ENCODE measurements at regions not wholly inside any gene's neighbourhood (a gene's known extent, or its start where the extent isn't known, plus 50 kb on each side); places are given as distances from the start of the nearest gene placed in this dataset.

- no peaks in the 10 kb centered on the region for H3K36me3 ChIP-seq (ENCODE audit: insufficient read depth)
These were observed 263.8 kb upstream of the FAT3 start for GRCh38 chr11:91960770-91961169.

GRCh38 chr11:91959411-91959810 lies 265.2 kb upstream of the FAT3 start:
- H3K36me3 ChIP-seq (ENCODE audit: insufficient read depth) = no peaks in the 10 kb centered on the region
- no peak overlapping the region for H3K4me3 ChIP-seq (IDR thresholded peaks at IDR 0.05; ENCODE audit: insufficient read depth, low read depth, low read length)
- H3K27me3 ChIP-seq (ENCODE audit: insufficient read depth, low read depth) = no peaks in the 10 kb centered on the region
- H4K20me1 ChIP-seq (ENCODE audit: insufficient read depth) = no peaks in the 10 kb centered on the region
- TF ChIP-seq, protein P1, sequence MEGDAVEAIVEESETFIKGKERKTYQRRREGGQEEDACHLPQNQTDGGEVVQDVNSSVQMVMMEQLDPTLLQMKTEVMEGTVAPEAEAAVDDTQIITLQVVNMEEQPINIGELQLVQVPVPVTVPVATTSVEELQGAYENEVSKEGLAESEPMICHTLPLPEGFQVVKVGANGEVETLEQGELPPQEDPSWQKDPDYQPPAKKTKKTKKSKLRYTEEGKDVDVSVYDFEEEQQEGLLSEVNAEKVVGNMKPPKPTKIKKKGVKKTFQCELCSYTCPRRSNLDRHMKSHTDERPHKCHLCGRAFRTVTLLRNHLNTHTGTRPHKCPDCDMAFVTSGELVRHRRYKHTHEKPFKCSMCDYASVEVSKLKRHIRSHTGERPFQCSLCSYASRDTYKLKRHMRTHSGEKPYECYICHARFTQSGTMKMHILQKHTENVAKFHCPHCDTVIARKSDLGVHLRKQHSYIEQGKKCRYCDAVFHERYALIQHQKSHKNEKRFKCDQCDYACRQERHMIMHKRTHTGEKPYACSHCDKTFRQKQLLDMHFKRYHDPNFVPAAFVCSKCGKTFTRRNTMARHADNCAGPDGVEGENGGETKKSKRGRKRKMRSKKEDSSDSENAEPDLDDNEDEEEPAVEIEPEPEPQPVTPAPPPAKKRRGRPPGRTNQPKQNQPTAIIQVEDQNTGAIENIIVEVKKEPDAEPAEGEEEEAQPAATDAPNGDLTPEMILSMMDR (conservative IDR thresholded peaks at IDR 0.05; ENCODE audit: low read depth, low read length) = no peak
- H3K4me1 ChIP-seq (ENCODE audit: low read depth, poor library complexity, severe bottlenecking) = no peaks in the 10 kb centered on the region
- H3K79me2 ChIP-seq (ENCODE audit: insufficient read depth, low read depth) = no peaks in the 10 kb centered on the region
- H2AFZ ChIP-seq (ENCODE audit: low read depth) = no peak overlapping the region
- H3K27ac ChIP-seq = no peak overlapping the region
- H3K9ac ChIP-seq = no peak overlapping the region
- H3K4me2 ChIP-seq = no peak overlapping the region

More at GRCh38 chr11:91960770-91961169, 263.8 kb upstream of the FAT3 start:
- Histone ChIP-seq H3K4me2 (no peak overlapping the region), H3K9ac (no peak overlapping the region), H3K79me2 (ENCODE audit: insufficient read depth, low read depth) (no peaks in the 10 kb centered on the region), H3K4me1 (ENCODE audit: low read depth, poor library complexity, severe bottlenecking) (no peaks in the 10 kb centered on the region), H2AFZ (ENCODE audit: low read depth) (no peak overlapping the region), H4K20me1 (ENCODE audit: insufficient read depth) (no peaks in the 10 kb centered on the region), H3K27ac (no peak overlapping the region), H3K27me3 (ENCODE audit: insufficient read depth, low read depth) (no peaks in the 10 kb centered on the region), H3K4me3 (IDR thresholded peaks at IDR 0.05; ENCODE audit: insufficient read depth, low read depth, low read length) (no peak overlapping the region)
- TF ChIP-seq, protein P1 (conservative IDR thresholded peaks at IDR 0.05; ENCODE audit: low read depth, low read length) = no peak

- no peak overlapping the region for H3K27ac ChIP-seq
- no peaks in the 10 kb centered on the region for H4K20me1 ChIP-seq (ENCODE audit: insufficient read depth)
- H2AFZ ChIP-seq (ENCODE audit: low read depth) = no peak overlapping the region
- H3K79me2 ChIP-seq (ENCODE audit: insufficient read depth, low read depth) = no peaks in the 10 kb centered on the region
- no peaks in the 10 kb centered on the region for H3K27me3 ChIP-seq (ENCODE audit: insufficient read depth, low read depth)
- H3K9ac ChIP-seq = no peak overlapping the region
- no peak overlapping the region for H3K4me3 ChIP-seq (IDR thresholded peaks at IDR 0.05; ENCODE audit: insufficient read depth, low read depth, low read length)
- no peaks in the 10 kb centered on the region for H3K36me3 ChIP-seq (ENCODE audit: insufficient read depth)
- no peaks in the 10 kb centered on the region for H3K4me1 ChIP-seq (ENCODE audit: low read depth, poor library complexity, severe bottlenecking)
- TF ChIP-seq, protein P1 (conservative IDR thresholded peaks at IDR 0.05; ENCODE audit: low read depth, low read length) = no peak
- no peak overlapping the region for H3K4me2 ChIP-seq
These were observed 267.9 kb upstream of the FAT3 start for GRCh38 chr11:91956711-91957110.

DNA sequence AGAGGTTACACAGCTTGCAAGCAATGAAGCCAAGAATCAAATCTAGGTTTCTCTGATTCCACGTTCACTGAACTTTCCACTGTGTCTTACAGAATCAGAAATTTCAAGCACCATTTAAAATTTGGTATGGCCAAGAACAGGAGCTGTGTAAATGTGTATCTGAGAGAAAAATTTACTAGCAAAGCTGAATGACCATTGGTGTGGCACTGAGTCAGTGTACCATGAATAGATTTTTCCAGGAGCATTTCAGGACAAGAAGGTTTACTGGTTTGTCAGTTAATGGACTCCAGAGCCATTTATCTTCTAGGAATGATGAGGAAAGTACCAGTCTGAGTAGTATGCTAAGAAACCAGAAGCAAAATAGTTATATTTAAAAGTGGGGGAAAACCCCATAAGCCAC lies 269.4 kb upstream of the FAT3 start:
- H3K27me3 ChIP-seq (ENCODE audit: insufficient read depth, low read depth) = no peaks in the 10 kb centered on the region
- no peak overlapping the region for H3K4me2 ChIP-seq
- no peak overlapping the region for H3K4me3 ChIP-seq (IDR thresholded peaks at IDR 0.05; ENCODE audit: insufficient read depth, low read depth, low read length)
- no peak overlapping the region for H2AFZ ChIP-seq (ENCODE audit: low read depth)
- H3K4me1 ChIP-seq (ENCODE audit: low read depth, poor library complexity, severe bottlenecking) = no peaks in the 10 kb centered on the region
- no peaks in the 10 kb centered on the region for H3K36me3 ChIP-seq (ENCODE audit: insufficient read depth)
- H4K20me1 ChIP-seq (ENCODE audit: insufficient read depth) = no peaks in the 10 kb centered on the region
- TF ChIP-seq, protein P1 (conservative IDR thresholded peaks at IDR 0.05; ENCODE audit: low read depth, low read length) = no peak
- H3K79me2 ChIP-seq (ENCODE audit: insufficient read depth, low read depth) = no peaks in the 10 kb centered on the region
- no peak overlapping the region for H3K9ac ChIP-seq
- H3K27ac ChIP-seq = no peak overlapping the region
